ENCODE measurements at regions not wholly inside any gene's neighbourhood (a gene's known extent, or its start where the extent isn't known, plus 50 kb on each side); places are given as distances from the start of the nearest gene placed in this dataset.

DNA sequence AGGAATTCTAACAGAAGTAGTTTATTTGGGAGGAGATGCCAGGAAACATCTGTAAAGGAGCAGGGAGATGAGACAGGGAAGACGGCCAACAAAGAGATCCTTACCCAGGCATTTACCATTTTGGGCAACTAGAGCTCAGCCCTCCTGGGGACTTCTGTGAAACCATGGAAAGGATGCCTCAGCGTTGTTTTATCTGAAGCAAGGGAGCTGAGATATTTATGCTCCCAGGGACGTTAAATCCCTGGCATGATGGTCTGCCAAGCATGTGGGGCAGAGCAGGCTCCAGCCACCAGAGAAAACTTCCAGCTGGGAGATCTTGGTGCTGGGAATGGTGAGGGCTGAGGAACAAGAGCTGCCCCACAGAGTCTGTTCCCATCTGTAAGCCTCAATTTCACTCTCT lies 114.8 kb upstream of the FOXF1 start:
- DNase-seq: no peak

DNA sequence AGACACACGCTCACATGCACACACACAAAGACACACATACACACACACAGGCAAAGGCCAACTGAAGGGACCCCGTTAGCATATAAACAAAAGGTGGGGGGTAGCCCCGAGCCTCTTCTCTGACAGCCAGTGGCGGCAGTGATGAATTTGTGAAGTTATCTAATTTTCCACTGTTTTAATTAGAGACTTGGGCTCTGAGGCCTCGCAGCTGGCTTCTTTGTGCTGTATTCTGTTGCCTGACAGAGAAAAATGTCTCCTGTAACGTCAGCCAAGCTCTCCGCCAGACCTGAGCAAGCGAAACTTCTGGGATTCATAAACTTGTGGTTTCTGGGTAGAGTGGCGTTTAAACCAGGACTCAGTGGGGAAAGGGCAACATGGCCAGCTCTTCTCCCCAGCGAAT lies 113.9 kb upstream of the FOXF1 start:
- no peak for DNase-seq

DNA sequence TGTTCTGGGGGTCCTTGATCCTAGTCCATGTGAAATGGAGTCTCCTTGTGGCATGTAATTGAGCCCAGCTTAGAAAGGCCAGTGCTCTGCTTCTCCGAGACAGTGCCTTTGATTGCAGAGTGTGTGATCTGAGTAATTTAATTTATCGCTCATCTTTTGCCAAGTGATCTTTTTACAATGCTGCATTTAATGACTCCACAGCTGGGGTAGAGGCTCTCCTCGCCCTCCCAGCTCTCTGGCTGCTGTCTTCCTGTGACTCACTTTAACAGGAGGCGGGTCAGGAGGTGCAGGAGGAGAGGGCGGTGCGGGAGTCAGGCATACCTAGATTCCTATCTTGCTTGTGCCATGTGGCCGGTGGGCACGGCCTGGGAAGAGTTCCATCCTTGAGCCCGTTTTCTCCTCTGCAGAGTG lies 113.4 kb upstream of the FOXF1 start:
- no peak for DNase-seq

GRCh38 chr16:86398201-86398600 lies 112.1 kb upstream of the FOXF1 start:
- DNase-seq: no peak

GRCh38 chr16:86398622-86399021 lies 111.7 kb upstream of the FOXF1 start:
- DNase-seq: no peak

DNA sequence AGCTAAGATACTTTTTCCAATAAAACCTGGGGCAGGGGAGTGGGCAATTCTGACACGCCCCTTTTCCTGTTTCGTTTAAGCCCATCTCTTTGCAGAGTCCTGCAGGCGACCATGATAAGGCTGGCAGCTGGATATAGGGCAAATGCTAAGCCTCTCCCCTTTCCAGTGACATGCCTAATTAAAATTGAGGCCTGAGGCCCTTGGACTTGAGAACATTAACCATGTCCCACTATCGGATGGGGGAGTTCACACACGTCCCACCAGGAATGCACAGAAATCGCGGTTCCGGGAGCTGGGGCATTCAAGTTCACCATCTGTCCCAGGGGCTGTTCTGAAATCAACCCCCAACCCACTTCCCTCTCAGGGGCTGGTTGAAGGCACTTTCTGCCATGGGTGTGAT lies 109.2 kb upstream of the FOXF1 start:
- no peak for DNase-seq

DNA sequence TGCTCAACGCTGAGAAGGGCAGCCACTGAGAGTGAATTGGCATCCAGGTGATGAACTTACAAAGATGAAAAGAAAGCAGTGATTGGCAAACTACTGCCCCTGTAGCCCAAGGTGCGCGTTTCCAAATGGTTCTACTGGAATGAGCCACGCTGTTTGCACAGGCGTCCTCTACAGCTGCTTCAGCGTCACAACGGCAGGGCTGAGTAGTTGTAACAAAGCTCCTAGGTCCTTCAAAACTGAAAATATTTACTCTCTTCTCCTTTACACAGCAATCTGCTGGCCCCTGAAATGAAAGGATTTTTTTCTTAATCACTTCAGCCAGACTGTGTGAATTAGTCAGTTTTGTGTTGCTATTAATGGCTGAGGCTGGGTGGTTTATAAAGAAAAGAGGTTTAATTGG lies 107.2 kb upstream of the FOXF1 start:
- no peak for DNase-seq

DNA sequence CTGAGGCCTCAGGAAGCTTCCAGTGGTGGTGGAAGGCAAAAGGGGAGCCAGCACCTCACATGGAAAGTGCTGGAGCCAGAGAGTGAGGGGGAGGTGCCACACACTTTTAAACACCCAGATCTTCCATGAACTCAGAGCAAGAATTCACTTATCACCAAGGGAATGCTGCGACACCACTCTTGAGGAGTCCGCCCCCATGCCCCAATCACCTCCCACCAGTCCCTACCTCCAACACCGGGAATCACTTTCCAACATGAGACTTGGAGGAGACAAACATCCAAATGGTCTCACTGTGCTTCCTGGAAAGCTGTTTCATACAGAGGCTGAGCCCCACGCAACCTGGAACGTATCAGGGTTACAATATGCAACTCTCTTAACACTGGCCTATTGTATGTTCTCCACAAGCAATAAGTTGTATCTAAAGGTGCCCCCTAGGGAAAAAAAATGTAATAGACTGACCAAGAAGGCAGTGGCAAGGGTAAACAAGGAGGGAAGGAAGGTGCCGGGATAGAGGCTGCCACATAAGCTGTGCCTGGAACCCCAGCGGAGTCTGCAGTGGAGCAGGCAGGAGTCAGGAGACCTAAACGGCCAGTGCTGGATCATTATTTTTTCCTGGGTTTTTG lies 106.7 kb upstream of the FOXF1 start:
- DNase-seq: no peak

DNA sequence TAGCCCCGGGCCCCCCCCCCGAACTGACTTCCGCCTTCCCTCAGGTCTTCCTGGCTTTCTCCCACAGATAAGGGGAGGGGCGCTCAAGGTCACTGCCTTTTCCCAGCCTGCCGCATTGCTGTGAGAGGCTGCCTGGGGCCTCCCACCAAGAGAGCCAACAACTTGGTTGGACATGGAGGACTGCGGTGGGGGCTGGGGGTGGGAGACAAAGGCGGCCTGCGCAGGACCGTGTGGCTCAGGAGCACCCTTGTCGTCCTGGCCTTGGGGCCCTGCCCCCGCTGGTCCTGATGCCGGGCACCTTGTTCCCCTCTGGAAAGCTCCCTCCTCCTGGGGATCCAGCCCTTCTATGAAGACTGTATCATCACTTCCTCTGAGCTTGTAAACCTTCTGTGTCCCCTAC lies 105.6 kb upstream of the FOXF1 start:
- no peak for DNase-seq

- DNase-seq: no peak
Observed at GRCh38 chr16:86405319-86405718, 105.0 kb upstream of the FOXF1 start.

GRCh38 chr16:86406056-86406455 lies 104.3 kb upstream of the FOXF1 start:
- no peak for DNase-seq

- no peak for DNase-seq
Observed at GRCh38 chr16:86408685-86409084, 101.6 kb upstream of the FOXF1 start.

GRCh38 chr16:86410081-86410480 lies 100.2 kb upstream of the FOXF1 start:
- no peak for DNase-seq

GRCh38 chr16:86410529-86410928 lies 99.8 kb upstream of the FOXF1 start:
- no peak for DNase-seq

DNA sequence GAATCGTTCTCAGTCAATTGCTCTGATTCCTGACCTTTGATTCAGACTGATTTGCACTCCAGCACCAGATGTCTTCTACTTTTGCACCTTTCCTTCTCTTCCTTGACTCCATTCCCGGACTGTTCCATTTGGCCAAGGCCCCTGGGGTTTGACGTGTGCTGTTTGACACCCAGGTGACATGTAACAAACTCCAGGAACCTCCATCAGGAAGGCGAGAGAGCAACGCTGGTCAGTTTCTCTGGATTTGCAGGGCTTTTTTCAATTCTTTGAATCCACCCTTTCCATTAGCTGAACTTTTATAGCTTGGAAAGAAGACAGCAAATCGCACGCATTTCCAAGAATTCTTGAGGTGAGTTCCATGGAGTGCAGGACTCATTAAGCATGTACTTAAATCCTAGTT lies 98.4 kb upstream of the FOXF1 start:
- no peak for DNase-seq

- no peak for DNase-seq
Observed at GRCh38 chr16:86414991-86415740, 95.2 kb upstream of the FOXF1 start.

DNA sequence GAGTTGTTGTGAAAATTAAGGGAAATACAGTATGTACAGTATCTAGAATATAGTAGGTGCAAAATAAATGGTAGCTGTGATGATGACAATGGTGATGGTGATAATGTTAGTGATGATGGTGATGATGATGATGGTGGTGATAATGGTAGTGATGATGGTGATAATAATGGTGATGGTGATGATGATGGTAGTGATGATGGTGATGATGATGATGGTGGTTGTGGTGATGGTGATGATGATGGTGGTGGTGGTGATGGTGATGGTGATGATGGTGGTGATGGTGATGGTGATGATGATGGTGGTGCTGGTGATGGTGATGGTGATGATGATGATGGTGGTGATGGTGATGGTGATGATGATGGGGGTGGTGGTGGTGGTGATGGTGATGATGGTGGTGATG lies 91.3 kb upstream of the FOXF1 start:
- no peak for DNase-seq

DNA sequence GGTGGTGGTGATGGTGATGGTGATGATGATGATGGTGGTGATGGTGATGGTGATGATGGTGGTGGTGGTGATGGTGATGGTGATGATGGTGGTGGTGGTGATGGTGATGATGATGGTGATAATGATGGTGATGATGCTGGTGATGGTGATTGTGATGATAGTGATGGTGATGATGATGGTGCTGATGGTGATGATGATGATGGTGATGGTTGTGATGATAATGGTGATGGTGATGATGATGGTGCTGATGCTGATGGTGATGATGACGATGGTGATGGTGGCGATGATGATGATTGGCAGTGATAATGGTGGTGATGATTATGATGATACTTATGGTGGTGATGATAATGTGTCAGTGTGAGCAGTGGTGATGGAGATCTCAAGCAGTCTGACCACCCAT lies 90.8 kb upstream of the FOXF1 start:
- no peak for DNase-seq

- no peak for DNase-seq
Observed at GRCh38 chr16:86421995-86422394, 88.3 kb upstream of the FOXF1 start.

DNA sequence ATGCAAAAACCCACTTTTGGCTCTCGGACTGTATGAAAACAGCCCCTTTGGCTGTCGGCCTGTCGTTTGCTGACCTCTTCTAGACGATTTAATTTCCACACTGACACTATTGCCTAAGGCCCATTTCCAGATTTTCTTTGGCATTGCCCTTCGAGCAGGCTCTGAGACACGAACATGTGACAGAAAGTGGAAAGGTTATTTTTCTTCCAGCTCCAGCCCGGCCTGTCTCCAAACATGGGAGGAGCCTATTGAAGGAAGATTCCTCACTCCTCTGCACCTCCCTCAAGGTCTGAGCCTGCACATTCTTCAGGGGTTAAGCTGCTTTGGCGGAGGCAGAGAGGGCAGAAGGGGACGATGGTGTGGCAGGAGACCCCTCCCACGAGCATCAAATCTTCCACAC lies 85.9 kb upstream of the FOXF1 start:
- DNase-seq: no peak

GRCh38 chr16:86424985-86425384 lies 85.3 kb upstream of the FOXF1 start:
- no peak for DNase-seq

DNA sequence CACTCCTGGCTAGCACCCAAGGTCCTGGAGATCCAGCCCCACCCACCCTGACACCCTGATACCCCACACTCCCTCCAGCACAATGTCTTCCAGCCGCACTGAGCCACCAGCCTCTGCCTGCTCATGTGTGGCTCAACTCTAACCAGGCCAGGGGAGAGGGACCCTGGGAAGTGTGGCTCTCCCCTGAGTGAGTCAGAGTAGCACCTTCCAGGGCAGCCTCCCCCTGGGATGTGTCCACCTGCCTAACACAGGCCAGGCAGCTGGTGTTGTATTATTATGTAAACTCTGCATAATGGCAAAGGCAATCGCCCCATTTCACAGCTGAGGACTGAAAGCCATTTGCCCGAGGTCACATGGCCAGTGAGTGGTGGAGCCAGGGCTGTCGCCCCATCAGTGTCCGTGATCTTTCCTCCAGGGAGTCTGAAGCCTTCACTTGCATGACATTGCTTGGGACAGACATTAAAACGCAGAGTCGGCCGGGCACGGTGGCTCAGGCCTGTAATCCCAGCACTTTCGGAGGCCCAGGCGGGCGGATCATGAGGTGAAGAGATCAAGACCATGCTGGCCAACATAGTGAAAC lies 84.2 kb upstream of the FOXF1 start:
- DNase-seq: no peak

DNA sequence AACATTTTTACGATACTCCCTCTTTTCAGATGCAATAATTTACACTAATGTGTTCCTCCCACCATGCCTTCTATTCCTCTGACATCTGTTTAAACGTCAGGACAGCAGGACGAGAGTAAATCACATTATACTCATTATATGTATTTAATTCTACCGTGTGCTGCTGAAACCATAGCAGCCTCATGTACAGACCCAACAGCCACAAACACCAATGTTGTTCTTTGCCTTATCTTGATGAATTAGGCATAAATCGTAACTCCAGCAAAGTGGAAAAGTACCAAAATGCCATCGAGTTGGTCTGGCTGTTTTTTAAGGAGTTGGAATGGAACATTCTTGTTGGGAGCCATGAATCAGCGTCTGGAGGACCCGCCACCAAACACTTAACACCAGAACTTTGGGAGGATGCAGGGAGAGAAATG lies 82.9 kb upstream of the FOXF1 start:
- no peak for DNase-seq

DNA sequence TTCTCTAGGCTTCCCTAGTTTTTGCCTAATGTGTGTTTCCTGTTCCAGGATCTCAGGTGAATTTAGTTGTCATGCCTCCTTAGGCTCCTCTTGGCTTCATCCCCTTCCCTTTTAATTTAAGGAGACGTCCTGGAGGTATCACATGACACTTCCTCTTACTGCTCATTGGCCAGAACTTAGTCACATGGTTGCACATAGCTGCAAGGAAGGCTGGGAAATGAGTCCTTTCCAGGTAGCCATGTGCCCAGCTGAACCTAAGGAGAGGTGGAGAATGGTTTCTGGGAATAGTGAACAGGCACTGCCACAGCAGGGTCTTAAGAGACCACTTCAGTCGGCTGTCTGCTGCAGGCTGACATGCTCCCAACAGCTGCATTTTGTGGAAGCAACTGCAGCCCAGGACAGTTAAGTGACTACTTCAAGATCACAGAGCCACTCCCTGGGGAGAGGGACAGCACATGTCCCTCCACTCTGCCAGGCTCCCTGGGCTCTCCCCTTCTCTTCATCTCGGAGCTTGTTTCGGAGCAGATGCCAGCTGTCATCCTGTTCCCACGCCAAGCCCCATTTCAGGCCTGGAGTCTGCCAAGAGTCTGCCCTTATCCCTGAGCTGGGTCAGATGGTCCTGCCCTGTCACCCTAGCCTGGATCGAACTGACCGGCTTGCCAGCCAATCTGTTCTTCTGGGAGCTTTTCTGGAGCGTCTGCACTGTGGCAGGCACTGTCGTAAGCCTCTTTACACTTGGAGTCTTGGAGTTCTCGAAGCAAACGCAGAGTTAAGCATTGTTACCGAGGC lies 81.4 kb upstream of the FOXF1 start:
- DNase-seq: no peak

Measured in NCI-H1694 treated with DMSO at 0.1 percent for 48 hours (cell line).